ENCODE measurements at regions not wholly inside any gene's neighbourhood (a gene's known extent, or its start where the extent isn't known, plus 50 kb on each side); places are given as distances from the start of the nearest gene placed in this dataset.

- Histone ChIP-seq H4K20me1 (ENCODE audit: insufficient read depth, low read length) (no peaks in the 10 kb centered on the region), H3K27ac (ENCODE audit: low read depth, low read length, poor library complexity, severe bottlenecking) (no peak overlapping the region), H3K4me3 (ENCODE audit: low read depth, low read length, poor library complexity, severe bottlenecking) (no peak overlapping the region), H3K9me3 (ENCODE audit: low read length) (no peaks in the 10 kb centered on the region), H3K4me2 (ENCODE audit: low read length) (no peak overlapping the region), H3K9me2 (ENCODE audit: insufficient read depth, low read length) (no peaks in the 10 kb centered on the region), H2AFZ (ENCODE audit: low read length) (no peak overlapping the region), H3K79me2 (ENCODE audit: insufficient read depth, low read depth, low read length) (no peaks in the 10 kb centered on the region), H3K4me1 (ENCODE audit: insufficient read depth, low read length, poor library complexity, severe bottlenecking) (no peaks in the 10 kb centered on the region), H3K36me3 (ENCODE audit: insufficient read depth, low read length) (no peaks in the 10 kb centered on the region)
- no TSS peak for BruUV-seq (replicated peaks)
- no peak for TF ChIP-seq CTCF (conservative IDR thresholded peaks at IDR 0.05; ENCODE audit: low read length)
- TF ChIP-seq EZH2phosphoT487 (IDR thresholded peaks at IDR 0.05; ENCODE audit: borderline replicate concordance, low read depth, low read length), result no peak
- ChIA-PET POLR2A (interaction anchor here (0.6 kb wide), 1 partner anchor 275 kb away, joined by 3 read pairs; no protein-coding TSS in a partner anchor), CTCF (ENCODE audit: unreplicated experiment) (interaction anchor here (0.7 to 0.9 kb wide), 2 partner anchors 8 to 272 kb away, joined by 3 read pairs; no protein-coding TSS in a partner anchor)
- no peak for DNase-seq (ENCODE audit: low spot score)
- intact Hi-C loops (cut with micrococcal nuclease; ENCODE audit: unreplicated experiment), result loop anchor here (1.0 to 10.0 kb wide), 2 partner anchors 273 to 1307 kb away; no protein-coding TSS in a partner anchor
Observed at GRCh38 chr12:127381681-127382080, 885.3 kb upstream of the TMEM132C start.

GRCh38 chr12:127383281-127383680, 883.7 kb upstream of the TMEM132C start:
- TF ChIP-seq EZH2phosphoT487 (IDR thresholded peaks at IDR 0.05; ENCODE audit: borderline replicate concordance, low read depth, low read length) (no peak), CTCF (conservative IDR thresholded peaks at IDR 0.05; ENCODE audit: low read length) (no peak)
- no TSS peak for BruUV-seq (replicated peaks)
- no peaks in the 10 kb centered on the region for H3K9me3 ChIP-seq (ENCODE audit: low read length)
- no peaks in the 10 kb centered on the region for H3K9me2 ChIP-seq (ENCODE audit: insufficient read depth, low read length)
- H3K4me1 ChIP-seq (ENCODE audit: insufficient read depth, low read length, poor library complexity, severe bottlenecking), result no peaks in the 10 kb centered on the region
- H3K4me3 ChIP-seq (ENCODE audit: low read depth, low read length, poor library complexity, severe bottlenecking), result no peak overlapping the region
- intact Hi-C loops (cut with micrococcal nuclease; ENCODE audit: unreplicated experiment), result loop anchor here (10.0 kb wide), 1 partner anchor 1308 kb away; no protein-coding TSS in a partner anchor
- H3K27ac ChIP-seq (ENCODE audit: low read depth, low read length, poor library complexity, severe bottlenecking), result no peak overlapping the region
- no peak overlapping the region for H2AFZ ChIP-seq (ENCODE audit: low read length)
- CTCF ChIA-PET (ENCODE audit: unreplicated experiment), result no interaction called here
- H3K79me2 ChIP-seq (ENCODE audit: insufficient read depth, low read depth, low read length), result no peaks in the 10 kb centered on the region
- POLR2A ChIA-PET, result no interaction called here
- no peak overlapping the region for H3K4me2 ChIP-seq (ENCODE audit: low read length)
- H4K20me1 ChIP-seq (ENCODE audit: insufficient read depth, low read length), result no peaks in the 10 kb centered on the region
- no peaks in the 10 kb centered on the region for H3K36me3 ChIP-seq (ENCODE audit: insufficient read depth, low read length)
- DNase-seq (ENCODE audit: low spot score), result no peak

- Histone ChIP-seq H3K9me2 (ENCODE audit: insufficient read depth, low read length) (no peaks in the 10 kb centered on the region), H3K36me3 (ENCODE audit: insufficient read depth, low read length) (no peaks in the 10 kb centered on the region), H4K20me1 (ENCODE audit: insufficient read depth, low read length) (no peaks in the 10 kb centered on the region), H3K9me3 (ENCODE audit: low read length) (no peaks in the 10 kb centered on the region), H3K4me2 (ENCODE audit: low read length) (no peak overlapping the region), H3K4me1 (ENCODE audit: insufficient read depth, low read length, poor library complexity, severe bottlenecking) (no peaks in the 10 kb centered on the region), H3K27ac (ENCODE audit: low read depth, low read length, poor library complexity, severe bottlenecking) (no peak overlapping the region), H3K79me2 (ENCODE audit: insufficient read depth, low read depth, low read length) (no peaks in the 10 kb centered on the region), H2AFZ (ENCODE audit: low read length) (no peak overlapping the region), H3K4me3 (ENCODE audit: low read depth, low read length, poor library complexity, severe bottlenecking) (no peak overlapping the region)
- DNase-seq (ENCODE audit: low spot score), result no peak
- POLR2A ChIA-PET, result no interaction called here
- BruUV-seq (replicated peaks), result no TSS peak
- intact Hi-C loops (cut with micrococcal nuclease; ENCODE audit: unreplicated experiment), result loop anchor here (10.0 kb wide), 1 partner anchor 1312 kb away; no protein-coding TSS in a partner anchor
- CTCF ChIA-PET (ENCODE audit: unreplicated experiment), result no interaction called here
- TF ChIP-seq CTCF (conservative IDR thresholded peaks at IDR 0.05; ENCODE audit: low read length), result no peak
- TF ChIP-seq EZH2phosphoT487 (IDR thresholded peaks at IDR 0.05; ENCODE audit: borderline replicate concordance, low read depth, low read length), result no peak
Observed at GRCh38 chr12:127386723-127387122, 880.2 kb upstream of the TMEM132C start.
